Fibroblast of pulmonary artery (primary cell): ENCODE measurements at regions not wholly inside any gene's neighbourhood (a gene's known extent, or its start where the extent isn't known, plus 50 kb on each side); places are given as distances from the start of the nearest gene placed in this dataset.
A peak's percentile ranks its signal among the peaks of the same experiment; 100 is the strongest.
"Not testable (repeated sequence)": the region's sequence is repeated elsewhere in the genome, so short reads cannot be mapped to it uniquely, and the experiment has no call there.

Source experiments
- DNase-seq: peaks from one replicate; pipeline ENCODE4 v3.0.0-alpha.2; 2010; ENCODE audit warnings: low read depth
- H3K4me3 ChIP-seq: replicated peaks from 2 replicates; pipeline ENCODE4 v1.5.1; 2011; ENCODE audit warnings: low read depth, mild to moderate bottlenecking, control low read depth, low read length, moderate library complexity
- TF ChIP-seq, protein P1 (sequence below): IDR thresholded peaks from 2 replicates; pipeline ENCODE4 v1.5.1; 2011; ENCODE audit warnings: mild to moderate bottlenecking, control low read depth, low read length, inconsistent platforms; ENCODE audit errors: missing control alignments

DNA sequence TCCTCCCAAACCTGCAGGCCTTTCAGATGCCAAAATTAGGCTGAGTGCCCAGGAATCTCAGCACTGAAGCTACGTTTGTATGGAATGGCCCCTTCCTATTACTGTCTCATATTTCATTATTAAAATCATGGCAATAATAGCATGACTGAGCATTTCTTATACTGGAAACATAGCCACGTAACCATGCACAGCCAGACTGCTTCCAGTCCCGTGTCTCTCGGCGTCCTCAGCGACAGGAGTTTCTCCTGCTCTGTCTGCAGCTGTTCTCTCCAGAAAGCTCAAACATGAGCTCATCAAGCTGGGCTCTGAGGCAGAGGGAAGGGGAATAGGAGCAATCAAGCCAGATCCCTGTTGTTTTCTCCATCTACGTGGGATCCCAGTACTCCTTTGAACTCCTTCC lies 104.0 kb downstream of the CDC7 start:
- TF ChIP-seq, protein P1, sequence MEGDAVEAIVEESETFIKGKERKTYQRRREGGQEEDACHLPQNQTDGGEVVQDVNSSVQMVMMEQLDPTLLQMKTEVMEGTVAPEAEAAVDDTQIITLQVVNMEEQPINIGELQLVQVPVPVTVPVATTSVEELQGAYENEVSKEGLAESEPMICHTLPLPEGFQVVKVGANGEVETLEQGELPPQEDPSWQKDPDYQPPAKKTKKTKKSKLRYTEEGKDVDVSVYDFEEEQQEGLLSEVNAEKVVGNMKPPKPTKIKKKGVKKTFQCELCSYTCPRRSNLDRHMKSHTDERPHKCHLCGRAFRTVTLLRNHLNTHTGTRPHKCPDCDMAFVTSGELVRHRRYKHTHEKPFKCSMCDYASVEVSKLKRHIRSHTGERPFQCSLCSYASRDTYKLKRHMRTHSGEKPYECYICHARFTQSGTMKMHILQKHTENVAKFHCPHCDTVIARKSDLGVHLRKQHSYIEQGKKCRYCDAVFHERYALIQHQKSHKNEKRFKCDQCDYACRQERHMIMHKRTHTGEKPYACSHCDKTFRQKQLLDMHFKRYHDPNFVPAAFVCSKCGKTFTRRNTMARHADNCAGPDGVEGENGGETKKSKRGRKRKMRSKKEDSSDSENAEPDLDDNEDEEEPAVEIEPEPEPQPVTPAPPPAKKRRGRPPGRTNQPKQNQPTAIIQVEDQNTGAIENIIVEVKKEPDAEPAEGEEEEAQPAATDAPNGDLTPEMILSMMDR = no peak
- H3K4me3 ChIP-seq = no peak overlapping the region
- DNase-seq = peak; percentile 36

DNA sequence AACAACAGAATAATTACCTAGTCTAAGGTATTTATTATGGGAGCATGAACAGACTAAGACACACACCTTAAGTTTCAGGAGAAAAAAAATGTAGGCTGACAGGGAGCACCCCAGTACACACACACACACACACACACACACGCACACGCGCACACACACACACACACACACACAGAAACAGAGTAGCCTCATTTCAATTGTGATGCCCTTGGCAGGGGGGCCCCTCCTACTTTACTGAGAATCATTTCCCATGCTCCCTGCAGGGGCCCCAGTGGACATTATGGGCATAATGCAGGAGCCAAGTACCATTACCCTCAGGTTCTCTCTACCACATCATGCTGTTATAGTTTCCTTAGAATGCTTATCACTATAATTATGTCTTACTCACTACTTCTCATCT lies 104.9 kb downstream of the CDC7 start:
- no peak overlapping the region for H3K4me3 ChIP-seq
- TF ChIP-seq, protein P1 = no peak
- DNase-seq = no peak

DNA sequence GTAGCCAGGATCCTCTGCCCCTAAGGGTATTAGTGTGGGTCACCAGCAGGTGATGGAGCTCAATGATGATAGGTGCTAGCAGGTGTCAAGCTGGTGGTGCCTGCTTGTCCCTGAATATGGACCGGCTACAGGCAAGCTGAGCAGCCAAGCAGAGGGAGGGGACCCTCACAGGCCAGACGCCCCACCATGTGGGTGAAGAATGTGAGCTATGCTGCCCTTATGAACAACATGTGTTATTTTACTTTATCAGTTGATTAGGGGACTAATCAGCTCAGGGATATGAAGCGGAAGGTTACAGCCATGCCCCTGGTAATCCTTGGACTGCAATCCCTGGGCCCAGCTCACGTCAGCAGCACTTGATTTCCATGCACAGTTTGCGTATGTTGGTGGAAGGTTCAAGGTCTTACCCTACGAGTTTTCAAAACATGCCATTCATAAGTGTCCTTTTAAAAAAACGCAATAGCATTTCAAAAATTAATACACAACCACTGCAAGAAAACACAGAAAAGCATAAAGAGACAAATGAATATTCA lies 106.0 kb downstream of the CDC7 start:
- TF ChIP-seq, protein P1 = no peak
- no peak for DNase-seq
- H3K4me3 ChIP-seq = no peak overlapping the region

DNA sequence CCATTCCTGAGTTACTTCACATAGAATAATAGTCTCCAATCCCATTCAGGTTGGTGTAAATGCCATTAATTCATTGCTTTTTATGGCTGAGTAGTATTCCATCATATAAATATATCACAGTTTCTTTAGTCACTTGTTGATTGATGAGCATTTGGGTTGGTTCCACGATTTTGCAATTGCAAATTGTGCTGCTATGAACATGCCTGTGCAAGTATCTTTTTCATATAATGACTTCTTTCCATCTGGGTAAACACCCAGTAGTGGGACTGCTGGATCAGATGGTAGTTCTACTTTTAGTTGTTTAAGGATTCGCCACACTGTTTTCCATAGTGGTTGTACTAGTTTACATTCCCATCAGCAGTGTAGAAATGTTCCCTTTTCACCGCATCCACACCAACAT lies 107.0 kb downstream of the CDC7 start:
- not testable (repeated sequence) for H3K4me3 ChIP-seq, DNase-seq

DNA sequence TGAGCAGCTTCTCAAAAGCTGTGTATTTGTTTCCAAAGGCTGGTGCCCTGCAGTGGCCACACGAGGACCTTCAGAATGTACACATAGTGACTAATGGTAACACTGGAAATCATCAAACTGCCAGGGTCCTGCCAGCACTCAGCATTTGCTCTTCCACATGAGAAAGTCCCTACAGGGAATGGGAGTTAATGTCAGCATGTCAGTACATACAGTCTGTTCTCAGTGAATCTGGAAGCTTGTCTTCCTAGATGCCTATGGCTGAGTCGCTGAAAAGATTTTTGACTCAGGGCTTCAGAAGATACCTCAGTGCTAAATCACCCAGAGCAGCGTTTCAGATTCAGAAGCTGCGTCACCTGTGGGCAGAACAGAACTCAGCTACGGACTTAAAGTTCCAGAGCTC lies 108.2 kb downstream of the CDC7 start:
- TF ChIP-seq, protein P1 = no peak
- H3K4me3 ChIP-seq = no peak overlapping the region
- peak; percentile 16 for DNase-seq

DNA sequence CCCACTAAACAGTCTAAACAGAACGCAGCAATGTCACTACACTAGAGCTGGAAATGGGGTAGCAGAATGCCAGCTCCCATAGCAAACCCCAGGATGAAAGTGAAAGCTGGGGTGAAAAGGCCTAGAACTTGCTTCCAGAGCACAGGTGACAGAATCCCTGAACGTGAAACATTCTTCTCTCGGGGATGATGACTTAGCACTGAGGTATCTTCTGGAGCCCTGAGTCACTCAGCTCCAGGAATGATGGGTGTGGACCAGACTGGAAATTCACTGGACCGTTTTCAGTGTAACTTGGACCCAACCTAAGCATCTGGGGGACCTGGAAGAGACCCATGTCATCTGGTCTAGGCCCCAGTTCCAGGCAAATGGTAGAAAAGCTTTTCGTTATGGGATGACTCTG lies 108.9 kb downstream of the CDC7 start:
- DNase-seq = peak; percentile 27
- TF ChIP-seq, protein P1 = no peak
- H3K4me3 ChIP-seq = no peak overlapping the region

DNA sequence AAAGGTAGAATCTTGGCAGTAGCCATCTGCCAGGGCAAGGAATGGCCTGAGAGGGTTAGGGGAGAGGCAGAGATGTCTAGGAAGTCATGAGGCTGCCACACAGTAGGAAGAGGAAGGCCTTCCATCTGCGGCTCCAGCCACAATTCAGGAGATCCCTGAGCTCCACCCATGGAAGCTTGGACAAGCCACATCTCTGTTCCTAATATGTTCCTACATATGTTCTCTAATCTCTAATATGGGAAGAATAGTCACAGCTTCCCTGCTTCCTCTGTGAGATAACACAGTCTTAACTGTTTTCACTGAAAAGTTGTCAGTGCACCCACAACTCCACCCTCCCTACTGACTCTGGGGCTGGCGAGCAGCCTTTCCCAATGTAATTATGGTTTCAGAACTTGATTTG lies 109.5 kb downstream of the CDC7 start:
- no peak for DNase-seq
- H3K4me3 ChIP-seq = no peak overlapping the region

More for the DNA sequence above, 109.5 kb downstream of the CDC7 start:
- TF ChIP-seq, protein P1 = no peak
